HG03175 (cell line): ENCODE measurements at regions not wholly inside any gene's neighbourhood (a gene's known extent, or its start where the extent isn't known, plus 50 kb on each side); places are given as distances from the start of the nearest gene placed in this dataset.

ENCODE experiments used
- ATAC-seq: cut with Tn5 transposase; IDR thresholded peaks from one replicate; pipeline ENCODE4 v1.9.1; 2021; ENCODE audit warnings: mild to moderate bottlenecking, moderate library complexity; ENCODE audit not compliant: unreplicated experiment

DNA sequence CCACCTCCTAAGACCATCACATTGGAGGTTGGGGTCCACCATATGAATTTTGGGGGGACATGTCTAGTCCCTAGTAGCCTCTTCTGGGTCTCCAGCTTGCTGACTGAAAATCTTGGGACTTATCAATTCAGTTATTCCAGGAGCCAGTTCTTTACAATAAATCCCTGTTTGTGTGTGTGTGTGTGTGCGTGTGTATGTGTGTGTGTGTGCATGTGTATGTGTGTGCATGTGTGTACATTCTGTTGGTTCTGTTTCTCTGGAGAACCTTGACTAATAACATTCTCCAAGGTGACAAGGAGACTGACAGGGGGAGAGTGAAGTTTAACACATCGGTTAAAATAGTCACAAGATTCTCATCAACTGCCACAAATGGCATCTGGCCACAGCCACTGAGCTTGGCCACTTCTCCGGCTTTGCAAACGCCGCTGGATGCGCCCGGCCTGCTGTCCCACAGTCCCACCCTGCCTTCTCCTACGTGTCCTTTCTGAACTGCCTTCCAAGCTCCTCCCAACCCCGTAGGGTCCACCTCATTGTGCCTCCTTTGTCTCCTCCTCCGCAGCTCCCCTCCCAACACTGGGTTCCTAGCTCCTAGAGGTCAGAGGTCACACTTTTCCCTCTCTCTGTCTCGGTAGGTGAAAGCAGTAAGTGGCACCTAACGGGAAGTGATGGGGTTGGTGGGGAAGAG, 88.1 kb upstream of the DIO3 start:
- no peak for ATAC-seq

DNA sequence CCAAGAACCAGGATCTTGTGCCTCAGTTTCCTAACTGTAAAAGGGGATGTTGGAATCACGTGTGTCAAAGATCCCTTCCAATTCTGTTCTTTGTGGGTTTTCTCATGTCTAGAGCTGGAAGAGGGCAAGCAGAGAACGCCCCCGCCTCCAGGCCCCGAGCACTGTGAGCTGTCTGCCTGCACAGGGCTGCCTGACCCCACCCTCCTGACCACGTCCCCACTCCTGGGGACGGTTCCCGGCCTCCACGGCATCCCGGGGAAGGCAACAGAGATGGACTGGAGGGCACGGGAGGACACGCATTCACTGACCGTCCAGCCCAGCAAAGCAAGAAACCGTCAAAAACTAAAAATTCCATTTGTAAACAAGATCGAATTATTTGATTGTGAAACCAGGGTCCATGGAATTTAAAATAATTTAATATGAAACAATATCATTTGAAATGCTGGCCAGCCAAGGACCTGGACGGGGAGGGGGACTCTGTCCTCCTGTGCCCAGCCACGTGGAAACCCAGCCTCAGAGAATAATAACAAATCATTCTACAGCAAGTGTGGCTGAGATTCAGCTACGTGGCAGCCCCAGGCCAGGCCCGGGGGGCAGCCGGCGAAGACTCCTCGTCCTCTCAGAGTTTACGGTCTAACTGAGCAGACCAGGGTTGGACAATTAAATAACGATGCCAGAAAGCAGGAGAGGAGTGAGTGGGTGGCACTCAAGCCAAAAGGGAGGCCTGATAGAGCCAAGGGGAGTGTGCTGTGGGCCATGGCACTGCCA, 87.3 kb upstream of the DIO3 start:
- no peak for ATAC-seq

DNA sequence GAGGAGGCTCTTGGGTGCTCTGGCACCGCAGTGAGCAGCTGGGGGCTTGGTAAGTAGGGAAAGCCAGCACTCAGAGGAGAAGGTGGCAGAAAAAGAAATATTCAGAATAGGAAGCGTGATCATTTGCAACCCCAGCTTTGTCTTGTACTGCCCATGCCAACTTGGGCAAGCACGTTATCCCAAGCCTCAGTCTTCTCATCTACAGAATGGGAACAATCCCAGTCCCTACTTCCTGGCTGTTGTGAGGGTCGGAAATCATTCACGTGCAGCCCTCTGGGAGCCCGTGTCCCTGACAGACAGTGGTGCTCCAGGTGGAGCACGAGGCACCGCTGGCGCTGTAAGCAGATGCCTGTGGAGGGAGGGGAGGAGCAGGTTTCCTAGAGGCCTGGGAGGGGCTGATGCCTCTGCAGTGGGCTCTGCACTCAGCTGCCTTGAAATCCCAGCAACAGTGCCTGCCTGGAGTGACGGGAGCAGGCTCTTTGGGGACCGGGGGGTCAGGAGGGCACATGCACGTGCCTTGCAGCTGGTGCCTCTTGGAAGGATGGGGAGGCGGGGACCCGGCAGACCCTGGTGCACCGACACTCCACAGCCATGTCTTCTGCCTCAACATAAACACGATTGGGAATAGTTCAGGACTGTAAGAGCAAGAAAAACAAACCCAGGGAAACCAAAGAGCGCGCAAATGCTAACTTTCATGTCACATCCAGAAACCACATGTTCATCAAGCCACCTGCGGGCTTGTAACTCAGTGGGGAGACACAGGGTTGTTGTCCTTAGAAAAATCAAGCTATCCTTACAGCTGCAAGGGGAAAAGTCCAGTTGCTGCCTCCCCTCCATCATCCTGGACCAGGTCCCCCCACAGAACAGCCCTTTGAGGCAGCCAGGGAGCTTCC, 86.5 kb upstream of the DIO3 start:
- ATAC-seq = no peak

DNA sequence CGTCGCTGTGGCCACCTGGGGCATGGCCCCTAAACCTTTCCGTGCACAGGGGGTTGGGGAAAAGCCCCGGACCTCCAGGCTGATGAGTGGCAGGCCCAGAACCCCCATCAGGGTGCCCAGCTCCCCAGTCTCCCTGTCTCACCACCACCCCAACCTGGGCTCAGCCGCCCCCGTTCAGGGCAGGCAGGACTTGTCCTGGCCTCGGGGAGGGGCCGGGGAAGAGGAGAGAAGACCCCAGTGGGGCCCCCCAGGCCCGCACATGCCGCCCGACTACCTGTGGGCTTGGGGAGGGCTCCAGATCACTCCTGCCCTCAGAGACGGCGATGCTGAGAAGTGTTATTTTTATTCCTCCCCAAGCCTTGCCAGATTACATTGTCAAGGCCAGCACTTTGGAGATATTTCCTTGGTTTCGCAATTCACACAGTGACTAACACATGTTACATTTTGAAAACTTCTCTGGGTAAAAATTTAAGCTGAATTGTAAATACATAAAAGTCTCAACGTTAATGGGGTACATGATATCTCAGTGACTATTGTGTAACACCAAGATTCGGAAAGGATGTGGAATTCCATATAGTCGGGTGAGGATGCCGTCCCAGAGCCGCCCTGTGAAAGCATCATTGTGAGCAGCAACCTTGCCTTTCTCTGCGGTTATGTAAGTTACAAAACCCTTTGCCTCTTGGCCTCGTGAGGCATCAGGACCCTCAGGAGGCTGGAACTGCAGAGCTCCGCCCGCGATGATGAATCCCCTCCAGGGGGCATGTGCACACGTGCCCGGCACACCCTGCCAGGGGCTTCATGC, 85.6 kb upstream of the DIO3 start:
- no peak for ATAC-seq

DNA sequence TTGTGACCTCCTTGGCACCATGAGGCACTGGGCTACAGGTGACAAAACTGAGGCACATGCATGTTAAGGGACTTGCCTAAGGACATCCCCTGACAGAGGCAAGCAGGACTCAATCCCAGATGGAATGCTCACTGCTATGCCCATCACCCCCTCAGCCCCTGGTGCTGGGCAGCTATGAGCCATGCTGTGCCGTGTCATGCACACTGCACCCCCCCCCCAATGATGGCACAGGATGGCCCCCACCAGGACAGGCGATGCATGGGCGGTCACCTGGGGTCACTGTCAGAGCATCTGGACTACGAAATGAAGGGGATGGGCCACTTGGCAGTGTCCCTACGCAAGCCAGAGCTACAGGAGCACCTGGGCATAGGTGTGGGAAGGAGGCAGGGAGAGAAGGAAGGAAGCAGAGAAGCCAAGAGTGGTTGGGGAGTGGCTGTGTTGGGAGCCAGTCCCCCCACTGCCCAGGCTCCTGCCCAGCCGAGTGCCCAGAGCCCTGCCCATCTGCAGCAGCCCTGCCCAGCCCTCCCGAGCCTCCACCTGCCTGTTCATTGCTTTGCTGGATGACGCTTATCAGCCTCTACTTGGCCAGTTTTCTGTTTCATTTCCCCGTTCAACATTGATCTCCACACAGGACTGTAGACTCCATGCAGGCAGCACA, 84.9 kb upstream of the DIO3 start:
- ATAC-seq = no peak

DNA sequence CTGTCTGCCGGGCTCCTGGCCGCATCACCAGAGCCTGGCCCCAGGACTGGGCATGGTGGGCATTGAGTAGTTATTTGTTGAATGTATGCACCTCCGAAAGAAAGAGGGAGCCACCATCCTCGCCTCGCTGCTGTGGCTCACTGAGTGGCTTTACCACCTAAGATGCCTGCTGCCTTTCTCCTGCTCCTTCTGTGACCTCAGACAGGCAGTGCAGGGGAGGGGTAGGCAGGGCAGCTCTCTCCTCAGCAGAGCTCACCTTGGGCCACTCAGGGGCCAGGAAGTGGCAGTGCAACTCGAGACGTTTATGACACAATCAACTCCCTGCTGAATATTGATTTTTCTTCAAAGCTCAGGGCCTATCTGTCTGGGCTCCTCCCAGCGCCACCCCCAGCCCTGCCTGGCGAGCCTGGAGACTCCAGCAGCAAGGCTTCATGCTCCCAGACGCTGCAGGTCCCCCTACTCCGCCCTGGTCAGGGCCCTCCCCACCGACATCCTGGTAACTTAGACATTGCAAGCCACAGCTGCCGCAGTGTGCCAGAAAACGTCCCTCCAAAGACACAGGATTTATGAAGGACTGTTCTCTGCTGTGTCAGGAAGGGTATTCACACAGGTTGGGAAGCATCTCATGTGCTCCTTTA, 84.3 kb upstream of the DIO3 start:
- ATAC-seq = no peak

DNA sequence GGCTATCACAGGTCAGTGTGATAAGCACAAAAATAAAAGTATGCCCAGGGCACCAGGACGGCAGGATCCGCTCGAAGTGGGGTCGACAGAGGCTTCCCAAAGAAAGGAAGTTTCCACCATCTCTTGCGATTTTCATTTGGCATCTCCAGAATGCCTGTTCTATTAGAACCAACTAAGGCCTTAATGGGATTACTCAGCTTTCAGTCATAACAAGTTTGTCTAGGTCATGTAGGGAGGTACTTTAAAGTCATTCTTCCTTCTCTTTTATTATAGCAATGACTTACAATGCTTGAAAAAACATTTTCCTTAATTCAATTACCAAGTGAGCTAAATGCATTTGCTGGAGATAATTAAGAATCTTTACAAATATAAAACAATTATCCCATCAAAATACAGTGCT, 83.6 kb upstream of the DIO3 start:
- ATAC-seq = no peak

DNA sequence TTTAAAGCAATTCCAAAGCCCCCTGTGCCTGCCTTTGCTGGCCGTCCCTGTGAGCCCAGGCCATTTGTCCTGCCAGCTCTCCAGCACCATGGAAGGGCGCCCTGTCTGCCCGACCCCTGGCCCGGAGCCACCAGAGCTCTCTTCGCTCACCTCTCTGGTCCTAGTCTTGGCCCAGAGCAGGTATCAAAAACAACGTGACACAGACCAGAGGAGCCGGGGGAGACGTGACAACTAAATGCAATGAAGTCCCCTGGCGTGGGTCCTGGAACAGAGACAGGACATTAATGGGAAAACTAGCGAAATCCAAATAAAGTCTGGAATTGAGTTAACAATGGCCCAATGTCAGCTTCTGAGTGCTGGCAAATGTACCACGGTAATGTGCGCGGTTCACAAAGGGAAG, 83.2 kb upstream of the DIO3 start:
- ATAC-seq = no peak

DNA sequence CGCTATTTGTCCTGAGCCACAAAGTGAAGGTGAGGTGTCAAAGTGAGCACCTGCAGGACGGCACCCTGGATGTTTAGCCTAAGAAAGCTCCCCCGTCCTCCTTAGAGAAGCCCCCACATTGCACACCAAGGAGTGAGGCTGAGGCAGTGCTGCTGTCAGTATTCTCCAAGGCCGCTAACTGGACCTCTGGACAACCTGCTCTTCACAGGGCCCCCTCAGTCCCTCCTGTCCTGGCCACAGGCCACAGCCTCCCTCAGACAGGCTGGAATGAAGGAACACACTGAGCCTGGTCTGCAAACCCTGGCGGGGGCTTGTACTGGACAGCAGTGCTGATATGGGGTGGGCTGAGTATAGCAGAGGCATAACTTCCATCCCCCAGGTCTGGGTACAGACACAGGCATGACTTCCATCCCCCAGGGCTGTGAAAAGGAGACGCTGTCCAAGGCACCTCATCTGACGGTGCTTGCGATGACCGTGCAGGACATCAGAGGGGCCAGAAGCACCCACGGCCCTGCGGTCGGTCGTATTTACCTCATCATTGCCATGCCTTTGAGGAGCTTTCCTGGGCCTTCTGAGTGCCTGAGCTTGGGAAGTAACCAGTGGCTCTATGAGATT, 82.4 kb upstream of the DIO3 start:
- no peak for ATAC-seq

DNA sequence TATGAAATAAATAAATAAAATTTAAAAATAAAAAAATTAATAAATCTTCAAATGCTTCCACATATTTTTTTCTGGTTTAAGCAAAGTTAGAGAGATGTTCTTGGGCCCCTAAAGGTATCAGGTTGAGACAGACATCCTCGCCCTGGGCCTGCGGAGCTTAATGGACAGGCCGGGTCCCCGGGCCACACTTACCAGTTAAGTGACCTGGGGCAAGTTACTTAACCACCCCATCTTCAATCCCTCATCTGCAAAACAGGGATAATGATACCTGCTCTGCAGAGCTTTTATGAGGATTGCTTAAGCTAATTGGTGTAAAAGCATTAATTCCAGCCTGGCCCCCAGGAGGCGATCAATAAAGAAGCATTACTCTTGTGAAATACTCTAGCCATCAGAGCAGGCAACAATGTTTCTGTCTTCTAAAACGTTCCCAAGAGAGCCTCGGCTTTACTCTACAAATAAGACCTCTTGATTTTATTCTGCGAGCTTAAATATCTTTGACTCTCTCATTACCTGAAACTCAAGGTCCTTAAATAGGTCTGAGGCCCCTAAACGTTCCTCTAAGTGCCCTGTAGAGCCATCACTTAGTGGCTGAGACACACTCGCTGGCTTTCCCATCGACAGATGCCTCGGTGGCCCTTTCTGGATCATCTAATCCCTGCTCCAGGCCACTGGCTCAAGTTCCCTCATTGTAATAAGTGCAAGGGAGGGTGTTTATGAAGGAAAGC, 81.1 kb upstream of the DIO3 start:
- ATAC-seq = no peak

DNA sequence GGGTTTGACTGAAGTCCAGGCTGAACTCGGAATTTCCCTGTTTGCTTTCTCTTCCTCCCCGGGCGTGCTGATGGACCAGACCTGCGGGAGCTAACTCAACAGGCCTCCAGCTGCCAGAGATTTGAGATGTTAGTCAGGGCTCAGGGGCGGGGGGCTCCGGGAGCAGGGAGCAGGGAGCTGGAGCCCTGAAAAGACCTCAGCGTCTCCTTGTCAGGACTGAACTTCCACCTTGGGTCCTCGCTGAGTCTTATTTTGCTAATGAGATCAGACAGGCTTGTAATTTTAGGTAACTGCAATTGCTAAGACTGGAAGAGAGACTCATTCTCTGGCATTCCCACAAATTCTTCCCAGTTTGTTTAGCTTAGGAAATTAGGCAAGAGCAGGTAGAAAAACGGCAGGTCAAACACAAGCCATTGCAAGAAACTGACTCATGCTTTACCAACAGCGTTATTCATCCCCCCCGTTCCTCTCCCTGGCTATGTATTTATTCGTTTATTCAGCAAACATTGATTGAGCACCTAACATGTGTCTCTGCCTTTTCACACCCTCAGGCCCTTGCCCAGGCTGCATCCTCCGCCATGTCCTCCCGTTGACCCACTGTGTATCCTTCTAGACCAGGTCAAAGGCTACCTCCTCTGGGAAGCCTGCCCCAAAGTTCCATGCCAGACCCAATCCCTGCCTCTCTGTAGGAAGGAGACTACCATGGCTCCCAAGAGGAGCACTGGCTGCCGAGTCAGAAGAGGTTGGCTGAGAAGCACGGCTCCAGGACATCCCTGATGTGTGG, 80.4 kb upstream of the DIO3 start:
- ATAC-seq = no peak

DNA sequence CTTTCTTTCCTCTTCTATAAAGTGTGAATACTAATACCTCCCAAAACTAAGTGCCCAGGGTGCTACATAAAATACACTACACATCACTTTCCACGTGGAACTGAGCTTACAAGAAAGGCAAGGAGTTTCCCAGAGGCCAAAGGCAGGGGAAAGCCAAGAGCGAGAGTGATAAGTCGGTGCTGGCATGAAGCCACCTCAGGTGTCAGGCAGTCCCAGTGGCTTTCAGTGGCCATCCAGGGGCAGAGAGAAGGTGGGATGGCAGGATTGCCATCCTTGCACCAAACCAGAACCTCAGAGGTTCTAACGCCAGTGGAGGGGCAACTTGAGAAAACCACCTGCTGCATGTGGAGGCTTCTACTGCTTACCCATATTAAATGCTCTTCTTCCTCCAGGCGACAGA, 79.7 kb upstream of the DIO3 start:
- no peak for ATAC-seq

DNA sequence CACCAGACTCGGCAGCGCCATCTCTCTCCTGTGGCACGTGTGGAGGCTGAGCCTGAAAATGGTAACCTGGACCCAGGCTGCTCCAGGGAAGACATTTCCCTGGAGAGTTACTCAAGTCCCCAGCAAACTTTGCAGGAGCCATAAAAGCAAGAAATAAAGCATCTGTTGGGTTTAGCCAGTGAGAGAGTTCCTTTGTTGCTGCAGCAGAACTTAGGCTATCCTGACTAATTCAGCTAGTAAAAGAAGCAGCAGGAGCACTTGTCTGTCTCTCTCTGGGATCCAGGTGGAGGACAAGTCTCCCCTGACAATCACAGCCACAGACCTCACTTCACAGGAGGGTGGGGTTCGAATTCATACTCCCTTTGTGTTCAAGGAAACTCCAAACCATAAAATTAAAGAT, 79.2 kb upstream of the DIO3 start:
- ATAC-seq = no peak

DNA sequence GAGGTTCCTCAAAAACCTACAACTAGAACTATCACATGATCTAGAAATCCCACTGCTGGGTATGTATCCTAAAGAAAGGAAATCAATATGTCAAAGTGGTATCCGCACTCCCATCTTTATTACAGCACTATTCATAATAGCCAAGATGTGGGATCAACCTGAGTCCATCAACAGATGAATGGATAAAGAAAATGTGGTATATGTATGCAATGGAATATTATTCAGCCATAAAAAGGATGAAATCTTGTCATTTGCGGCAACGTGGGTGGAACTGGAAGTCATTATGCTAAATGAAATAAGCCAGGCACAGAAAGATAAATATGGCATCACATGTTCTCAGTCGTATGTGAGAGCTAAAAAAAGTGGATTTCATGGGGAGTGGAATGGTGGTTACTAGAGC, 77.5 kb upstream of the DIO3 start:
- no peak for ATAC-seq

DNA sequence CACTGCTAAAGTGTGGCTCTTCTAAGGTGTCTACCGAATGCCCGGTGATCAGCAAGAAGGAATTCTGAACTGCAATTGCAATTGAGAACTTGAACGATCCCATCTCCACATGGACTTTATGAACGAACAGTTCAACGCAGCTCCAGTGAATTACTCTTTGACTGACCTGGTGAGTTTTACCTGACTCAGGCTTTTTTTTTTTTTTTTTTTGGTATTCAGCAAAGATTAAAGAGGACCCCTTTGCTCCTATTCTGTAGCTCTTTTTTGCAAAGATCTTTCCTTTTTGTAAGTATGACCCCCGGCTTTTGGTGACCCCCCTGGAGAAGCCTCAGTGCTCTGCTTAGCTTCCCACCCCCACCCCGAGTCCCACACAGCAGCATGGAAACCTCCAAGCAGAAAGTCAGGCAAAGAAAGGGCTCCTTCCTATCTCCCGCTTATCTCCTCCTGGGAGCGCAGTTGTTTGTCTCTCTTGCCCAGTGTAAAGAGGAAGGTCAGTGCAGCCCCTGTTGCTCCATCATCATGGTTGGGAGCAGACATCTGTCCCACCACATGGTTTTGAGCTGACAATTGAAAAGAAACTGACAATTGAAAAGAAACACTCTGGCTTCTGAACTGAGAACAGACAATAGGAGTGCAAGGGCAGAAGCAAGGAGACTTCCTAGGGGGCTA, 72.1 kb upstream of the DIO3 start:
- no peak for ATAC-seq

DNA sequence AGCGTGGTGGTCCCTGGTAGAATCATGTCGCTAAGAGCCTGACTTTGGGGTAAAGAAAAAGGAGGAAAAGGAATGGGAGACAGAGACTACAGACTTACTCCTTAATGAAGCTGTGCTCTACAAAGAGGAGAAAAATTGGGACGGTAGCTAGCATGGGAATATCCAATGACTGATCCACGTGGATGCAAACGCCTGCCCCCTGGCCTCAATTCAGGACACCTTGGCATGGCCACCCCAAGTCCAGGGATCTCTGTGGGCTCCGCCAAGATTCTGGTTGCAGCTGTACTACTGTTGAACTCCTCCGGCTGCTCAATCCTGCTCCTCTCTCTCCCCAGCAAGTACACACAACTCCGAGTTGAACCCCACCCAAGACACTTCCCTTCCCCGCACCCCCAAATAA, 70.5 kb upstream of the DIO3 start:
- ATAC-seq = no peak

DNA sequence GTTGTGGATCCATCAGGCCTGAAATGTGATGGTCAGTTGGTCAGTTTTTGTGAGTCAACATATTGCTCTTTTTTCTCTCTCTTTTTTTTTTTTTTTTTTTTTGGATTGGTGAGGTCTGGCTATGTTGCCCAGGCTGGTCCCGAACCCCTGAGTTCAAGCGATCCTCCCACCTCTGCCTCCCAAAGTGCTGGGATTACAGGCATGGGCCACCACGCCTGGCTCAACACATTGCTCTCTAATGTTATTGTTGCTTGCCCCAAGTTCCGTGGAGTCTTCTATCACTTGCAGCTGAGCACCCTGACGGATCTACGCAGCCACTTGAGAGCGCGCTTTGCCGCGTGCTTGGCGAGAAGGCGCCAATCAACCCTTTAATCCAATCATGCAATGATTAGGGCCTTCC, 69.5 kb upstream of the DIO3 start:
- ATAC-seq = no peak

DNA sequence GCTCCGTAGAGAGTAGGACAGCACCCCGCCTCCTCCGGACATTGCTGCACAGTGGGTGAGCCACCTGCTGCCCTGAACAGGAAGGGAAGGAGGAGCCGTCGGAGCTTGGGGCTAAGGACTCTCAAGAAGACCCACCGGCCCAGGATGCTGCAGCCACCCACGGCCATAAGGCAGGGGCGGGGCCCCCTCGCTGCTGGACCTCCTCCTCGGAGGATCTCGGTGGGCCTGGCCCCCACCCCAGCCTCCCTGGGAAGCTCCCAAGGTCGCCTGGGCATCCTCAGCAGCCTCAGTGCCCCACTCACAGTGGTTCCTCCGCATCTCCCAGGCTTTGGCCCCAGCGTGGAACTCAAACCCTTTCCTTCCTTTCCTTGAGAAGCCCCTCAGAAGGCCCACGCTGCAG, 68.6 kb upstream of the DIO3 start:
- no peak for ATAC-seq
